ENCODE measurements at regions not wholly inside any gene's neighbourhood (a gene's known extent, or its start where the extent isn't known, plus 50 kb on each side); places are given as distances from the start of the nearest gene placed in this dataset.

GRCh38 chr1:31524186-31524901, 52.0 kb upstream of the TINAGL1 start:
- WGBS, 2 donors, result 87 to 92% methylated on average over 15 of the region's 15 CpGs
- no peak for DNase-seq
- no peak for TF ChIP-seq EP300 (IDR thresholded peaks at IDR 0.05)

More at GRCh38 chr1:31524186-31524901, 52.0 kb upstream of the TINAGL1 start:
- H3K9me3 ChIP-seq, result no peaks in the 10 kb centered on the region
- no peaks in the 10 kb centered on the region for H3K36me3 ChIP-seq
- H3K27me3 ChIP-seq, result no peaks in the 10 kb centered on the region
- no peaks in the 10 kb centered on the region for H3K4me1 ChIP-seq
- intact Hi-C loops (cut with DNase I), result no loop called here
- peak overlapping the region in 1 of 4 donors; percentile 39 for H3K27ac ChIP-seq
- H3K4me3 ChIP-seq, result no peak overlapping the region

Small RNA genes lying in the stretch of these regions (small RNA-seq; reads per million reads assigned to genes)
- gene RF00019, result 0 reads per million in 3 donors
- gene RNU6-40P, result 0 reads per million in 3 donors

Measured in sigmoid colon (tissue), 6 donors.